GM18520 (cell line): ENCODE measurements at regions not wholly inside any gene's neighbourhood (a gene's known extent, or its start where the extent isn't known, plus 50 kb on each side); places are given as distances from the start of the nearest gene placed in this dataset.

Experiments
- ATAC-seq: cut with Tn5 transposase; IDR thresholded peaks from one replicate; pipeline ENCODE4 v1.9.1; 2021; ENCODE audit not compliant: unreplicated experiment

DNA sequence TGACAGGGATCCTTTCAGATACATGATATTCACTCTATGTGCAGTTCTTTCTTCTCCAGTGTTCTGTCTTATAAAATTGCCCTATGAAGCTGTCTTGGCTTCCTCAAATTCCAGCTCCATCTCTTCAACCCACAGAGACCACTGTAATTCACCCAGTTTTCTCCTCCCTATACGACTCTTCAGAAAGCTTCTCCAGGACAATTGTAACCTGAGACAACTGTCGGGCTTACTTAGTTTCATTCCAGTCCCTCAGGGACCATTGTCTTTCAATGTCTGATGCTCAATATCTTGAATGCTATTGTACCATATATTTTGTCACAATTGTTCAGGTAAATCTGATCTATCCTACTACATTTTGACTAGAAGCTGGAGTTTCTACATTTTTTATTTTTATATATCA lies 345.3 kb downstream of the RPL10L start:
- no peak for ATAC-seq

- ATAC-seq = no peak
These were observed 350.8 kb downstream of the RPL10L start for GRCh38 chr14:46300765-46301164.

DNA sequence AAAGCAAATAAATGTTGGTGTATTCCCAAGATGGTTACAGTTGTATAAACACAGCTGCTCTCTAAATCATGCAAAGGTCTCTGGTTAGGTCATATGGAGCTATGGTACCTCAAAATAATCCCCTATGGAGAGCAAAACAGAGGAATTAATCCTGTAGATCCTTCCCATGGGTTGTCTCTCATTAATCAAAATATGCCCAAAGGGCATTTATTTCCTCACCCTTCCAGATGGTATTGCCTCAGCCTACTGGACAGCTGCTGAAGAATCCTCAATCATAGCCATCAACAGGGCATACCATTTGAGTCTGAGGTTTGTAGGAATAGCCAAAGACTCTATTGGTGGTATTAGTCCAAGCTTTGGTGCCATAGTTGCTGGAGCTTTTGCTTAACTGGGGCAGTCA lies 360.9 kb downstream of the RPL10L start:
- no peak for ATAC-seq

- no peak for ATAC-seq
These were observed 371.8 kb downstream of the RPL10L start for GRCh38 chr14:46279776-46280175.

DNA sequence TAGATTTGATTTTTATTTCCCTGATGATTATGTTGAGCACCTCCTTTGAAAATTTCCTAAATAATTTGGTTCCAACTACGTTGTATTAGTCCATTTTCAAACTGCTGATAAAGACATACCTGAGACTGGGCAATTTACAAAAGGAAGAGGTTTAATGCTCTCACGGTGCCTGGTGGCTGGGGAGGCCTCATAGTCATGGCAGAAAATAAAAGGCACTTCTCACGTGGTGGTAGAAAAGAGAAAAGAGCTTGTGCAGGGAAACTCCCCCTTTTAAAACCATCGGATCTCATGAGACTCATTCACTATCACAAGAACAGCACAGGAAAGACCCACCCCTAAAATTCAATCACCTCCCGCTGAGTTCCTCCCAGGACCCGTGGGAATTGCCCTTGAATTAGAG lies 372.3 kb downstream of the RPL10L start:
- no peak for ATAC-seq

GRCh38 chr14:46259536-46259935 lies 392.0 kb downstream of the RPL10L start:
- no peak for ATAC-seq

GRCh38 chr14:46256381-46256780 lies 395.2 kb downstream of the RPL10L start:
- no peak for ATAC-seq

GRCh38 chr14:46250113-46250703 lies 401.4 kb downstream of the RPL10L start:
- no peak for ATAC-seq

DNA sequence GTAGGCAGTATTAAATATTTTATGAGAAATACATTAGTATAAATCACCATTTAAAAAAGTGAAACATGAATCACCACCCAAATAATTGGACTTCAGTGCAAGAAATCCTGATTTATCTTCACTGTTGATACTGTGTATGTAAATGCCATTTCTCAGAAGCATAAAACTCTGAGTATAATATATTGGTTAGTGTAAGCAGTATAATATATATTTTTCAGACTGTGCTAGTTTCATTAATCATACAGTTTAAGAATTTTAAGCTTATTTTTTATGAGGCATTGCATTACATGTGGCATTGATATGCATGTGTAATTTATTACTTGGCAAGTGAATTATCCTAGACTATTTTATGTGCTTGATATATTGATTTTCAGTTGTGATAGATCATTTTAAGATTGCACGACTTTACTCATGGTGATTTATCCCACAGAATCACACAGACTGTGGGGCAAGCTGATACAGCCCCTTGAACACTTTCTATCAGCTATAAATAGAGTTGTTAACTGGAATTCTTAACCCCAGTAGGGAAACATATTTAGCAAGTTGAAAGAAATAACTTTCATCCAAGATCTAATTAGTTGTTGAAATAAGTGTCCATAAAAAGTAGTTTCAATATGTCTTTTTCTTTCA lies 403.5 kb downstream of the RPL10L start:
- ATAC-seq = no peak

DNA sequence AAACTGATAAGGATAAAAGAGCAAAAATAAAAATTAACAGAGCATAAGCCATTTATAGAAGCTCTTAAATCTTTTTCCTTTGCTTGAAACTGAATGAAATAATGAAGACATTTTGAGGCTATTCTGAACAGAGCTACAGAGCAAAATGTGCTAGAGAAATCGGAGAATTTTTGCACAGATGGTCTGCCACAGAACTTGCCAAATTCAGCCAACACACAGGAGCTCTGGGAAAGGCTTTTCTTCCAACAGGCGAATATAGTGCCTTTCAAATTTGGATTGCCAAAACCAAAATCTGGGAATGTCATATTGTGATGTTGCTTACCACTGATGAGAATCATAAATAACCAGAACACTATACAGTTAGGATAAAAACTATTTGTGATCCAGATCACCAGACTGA lies 406.3 kb downstream of the RPL10L start:
- ATAC-seq = no peak

- ATAC-seq = no peak
These were observed 417.8 kb downstream of the RPL10L start for GRCh38 chr14:46233786-46234185.

DNA sequence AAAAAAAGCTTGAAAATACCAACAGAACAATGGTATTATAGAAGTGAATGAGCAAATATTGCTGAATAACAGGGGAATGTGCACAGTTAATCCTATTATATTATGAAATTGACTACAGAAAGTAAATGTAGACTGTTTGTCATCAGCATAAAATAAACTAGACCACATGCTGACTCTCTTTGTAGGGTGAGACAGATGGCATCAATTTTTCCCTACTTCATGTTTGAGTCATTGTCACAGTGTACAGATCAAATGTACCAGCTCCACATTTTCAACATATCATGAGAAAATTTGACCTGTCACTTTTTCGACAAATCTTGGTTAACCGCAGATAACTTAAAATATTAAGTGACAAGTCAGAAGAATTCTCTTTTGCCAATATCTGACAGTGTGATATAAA lies 421.0 kb downstream of the RPL10L start:
- ATAC-seq = no peak

DNA sequence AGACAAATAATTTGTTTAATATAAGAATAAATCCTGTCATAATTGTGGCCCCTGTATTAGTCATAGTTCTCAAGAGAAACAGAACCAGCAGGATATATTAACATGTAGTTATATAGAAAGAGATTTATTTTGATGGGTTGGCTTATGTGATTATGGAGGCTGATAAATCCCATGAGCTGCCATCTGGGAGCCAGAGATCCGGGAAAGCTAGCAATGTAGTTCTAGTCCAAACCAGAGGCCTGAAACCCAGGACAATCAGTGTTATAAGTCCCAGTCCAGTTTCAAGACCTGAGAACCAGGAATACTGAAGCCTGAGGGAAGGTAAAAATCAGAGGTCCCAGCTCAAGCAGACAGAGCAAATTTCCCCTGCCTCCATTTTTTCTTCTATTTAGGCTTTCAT lies 435.8 kb downstream of the RPL10L start:
- no peak for ATAC-seq

DNA sequence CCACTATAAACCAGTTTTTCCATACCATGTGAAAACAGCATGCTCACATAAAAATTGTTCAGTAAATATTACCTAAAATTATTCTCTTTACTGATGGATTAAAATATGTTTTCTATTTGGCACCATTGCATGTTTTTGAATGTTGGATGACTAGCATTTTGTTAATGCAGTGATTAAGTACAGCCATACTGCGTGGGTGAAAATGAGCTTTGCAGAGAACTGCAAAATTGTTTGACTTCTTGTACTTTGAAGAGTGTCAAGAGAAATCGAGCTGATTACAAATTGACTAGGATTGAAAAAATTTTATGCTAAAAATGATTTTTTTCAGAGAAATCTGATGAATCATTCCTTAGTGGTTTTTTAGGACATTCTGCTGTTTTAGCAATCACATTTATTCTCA lies 452.9 kb downstream of the RPL10L start:
- no peak for ATAC-seq

DNA sequence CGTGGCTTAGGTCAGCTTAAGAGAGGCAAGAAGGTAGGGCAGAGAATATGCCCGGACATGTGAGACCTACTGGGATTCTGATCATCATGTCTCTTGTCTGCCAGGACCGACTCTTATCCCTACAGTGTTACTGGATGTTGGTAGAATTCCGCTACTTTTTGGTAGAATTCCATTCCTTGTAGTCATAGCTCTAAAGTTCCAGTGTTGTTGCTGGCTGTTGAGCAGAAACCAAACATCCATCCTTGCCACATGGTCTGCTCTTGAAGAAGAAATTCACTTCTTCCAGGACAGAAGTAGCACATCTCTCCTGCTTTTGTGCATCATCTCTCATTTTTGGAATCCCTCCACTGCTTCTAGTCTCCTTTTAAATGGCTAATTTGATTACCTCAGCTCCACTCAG lies 453.7 kb downstream of the RPL10L start:
- ATAC-seq = no peak
